ENCODE measurements at regions not wholly inside any gene's neighbourhood (a gene's known extent, or its start where the extent isn't known, plus 50 kb on each side); places are given as distances from the start of the nearest gene placed in this dataset.

DNA sequence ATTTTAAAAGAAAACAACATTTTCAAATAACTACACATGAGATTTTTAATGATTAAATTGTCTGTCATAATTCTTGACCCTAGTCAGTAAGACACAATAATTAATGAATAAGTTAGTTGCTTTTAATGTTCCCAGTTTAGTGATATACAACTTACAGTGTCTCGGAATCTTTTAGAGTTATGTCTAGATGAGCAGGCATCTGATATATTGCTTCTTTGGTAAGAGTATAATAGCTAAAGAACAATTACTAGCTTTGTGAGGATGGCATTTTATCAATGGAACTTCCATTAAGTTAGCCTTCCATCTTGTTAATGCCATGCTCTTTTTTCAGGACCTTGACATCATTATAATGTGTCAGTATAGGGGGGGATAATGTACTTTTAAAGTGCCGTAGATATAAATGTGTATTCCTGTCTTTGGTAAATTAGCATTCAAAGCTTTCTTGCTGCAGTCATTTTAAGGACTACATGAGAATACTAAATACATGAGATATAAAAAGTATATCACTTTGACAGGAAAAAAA, 425.1 kb downstream of the PDHA2 start:
- Histone ChIP-seq H3K4me3 (no peak overlapping the region), H3K27ac (no peak overlapping the region)
- TF ChIP-seq, protein P1, sequence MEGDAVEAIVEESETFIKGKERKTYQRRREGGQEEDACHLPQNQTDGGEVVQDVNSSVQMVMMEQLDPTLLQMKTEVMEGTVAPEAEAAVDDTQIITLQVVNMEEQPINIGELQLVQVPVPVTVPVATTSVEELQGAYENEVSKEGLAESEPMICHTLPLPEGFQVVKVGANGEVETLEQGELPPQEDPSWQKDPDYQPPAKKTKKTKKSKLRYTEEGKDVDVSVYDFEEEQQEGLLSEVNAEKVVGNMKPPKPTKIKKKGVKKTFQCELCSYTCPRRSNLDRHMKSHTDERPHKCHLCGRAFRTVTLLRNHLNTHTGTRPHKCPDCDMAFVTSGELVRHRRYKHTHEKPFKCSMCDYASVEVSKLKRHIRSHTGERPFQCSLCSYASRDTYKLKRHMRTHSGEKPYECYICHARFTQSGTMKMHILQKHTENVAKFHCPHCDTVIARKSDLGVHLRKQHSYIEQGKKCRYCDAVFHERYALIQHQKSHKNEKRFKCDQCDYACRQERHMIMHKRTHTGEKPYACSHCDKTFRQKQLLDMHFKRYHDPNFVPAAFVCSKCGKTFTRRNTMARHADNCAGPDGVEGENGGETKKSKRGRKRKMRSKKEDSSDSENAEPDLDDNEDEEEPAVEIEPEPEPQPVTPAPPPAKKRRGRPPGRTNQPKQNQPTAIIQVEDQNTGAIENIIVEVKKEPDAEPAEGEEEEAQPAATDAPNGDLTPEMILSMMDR (IDR thresholded peaks at IDR 0.05), result no peak
- DNase-seq (ENCODE audit: low spot score), result no peak

DNA sequence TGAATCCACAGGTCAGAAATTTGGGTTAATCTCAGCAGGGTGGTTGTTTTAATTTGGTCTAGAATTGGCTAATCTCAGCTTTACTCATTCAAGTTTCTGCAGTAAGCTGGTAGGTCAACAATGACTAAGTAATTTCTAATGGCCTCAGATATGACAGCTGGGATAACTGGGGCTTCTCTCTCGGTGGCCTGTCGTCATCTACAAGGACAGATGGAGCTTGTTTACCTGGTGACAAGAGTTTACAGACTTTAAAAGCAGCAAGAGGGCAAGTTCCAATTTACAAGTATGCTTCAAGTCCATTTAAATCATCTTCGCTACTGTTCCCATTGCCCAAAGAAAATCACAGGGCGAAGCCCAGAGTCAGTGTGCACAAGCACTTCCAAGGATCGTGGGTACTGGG, 453.9 kb downstream of the PDHA2 start:
- TF ChIP-seq, protein P1 (IDR thresholded peaks at IDR 0.05), result no peak
- Histone ChIP-seq H3K4me3 (no peak overlapping the region), H3K27ac (no peak overlapping the region)
- DNase-seq (ENCODE audit: low spot score), result no peak

DNA sequence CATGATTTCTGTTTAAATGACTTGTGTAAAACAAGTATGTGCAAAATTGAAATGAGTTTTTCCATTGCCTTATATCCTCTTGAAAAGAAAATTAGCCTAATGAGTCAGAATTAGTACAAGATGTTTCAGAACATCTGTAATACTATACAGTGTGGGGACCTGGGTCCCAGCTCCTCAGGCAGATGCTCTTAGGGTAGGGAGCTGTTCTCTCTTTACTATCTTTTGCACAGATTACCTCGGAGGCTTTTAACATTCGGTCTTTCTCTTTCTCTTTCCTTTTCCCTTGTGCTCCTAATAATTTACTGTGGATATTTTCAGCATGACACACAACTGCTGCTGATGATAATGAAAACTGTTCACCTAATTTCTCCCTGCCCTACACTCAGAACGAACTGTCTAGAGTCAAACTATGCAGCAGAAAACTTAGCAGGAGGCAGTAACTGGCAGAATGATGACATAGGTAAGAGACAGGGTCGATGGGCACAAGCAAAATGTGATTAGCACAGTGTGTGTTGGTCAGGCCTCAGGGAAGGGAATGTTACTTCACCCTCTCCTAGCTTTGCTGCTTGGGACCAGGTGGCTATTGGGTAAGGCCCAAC, 455.3 kb downstream of the PDHA2 start:
- DNase-seq (ENCODE audit: low spot score), result no peak
- Histone ChIP-seq H3K4me3 (no peak overlapping the region), H3K27ac (no peak overlapping the region)
- TF ChIP-seq, protein P1 (IDR thresholded peaks at IDR 0.05), result no peak

DNA sequence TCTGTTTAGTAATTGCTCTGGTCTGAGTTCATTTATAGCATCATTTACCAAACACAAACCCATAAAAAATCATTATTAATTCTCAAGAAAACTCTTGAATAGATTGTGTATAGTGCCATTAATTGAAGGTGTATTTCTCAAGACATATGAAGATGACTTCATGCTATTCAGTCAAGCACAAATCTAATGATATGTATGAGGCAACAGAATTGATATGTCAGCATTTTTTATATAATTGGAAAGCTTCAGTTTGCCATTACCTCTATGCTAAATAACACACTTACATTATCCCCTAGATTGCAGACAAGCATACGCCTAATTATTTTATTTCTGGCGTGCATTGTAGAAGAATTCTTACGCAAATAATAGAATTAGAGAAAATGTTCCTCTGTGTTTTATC, 461.8 kb downstream of the PDHA2 start:
- Histone ChIP-seq H3K27ac (no peak overlapping the region), H3K4me3 (no peak overlapping the region)
- DNase-seq (ENCODE audit: low spot score), result no peak
- TF ChIP-seq, protein P1 (IDR thresholded peaks at IDR 0.05), result no peak

DNA sequence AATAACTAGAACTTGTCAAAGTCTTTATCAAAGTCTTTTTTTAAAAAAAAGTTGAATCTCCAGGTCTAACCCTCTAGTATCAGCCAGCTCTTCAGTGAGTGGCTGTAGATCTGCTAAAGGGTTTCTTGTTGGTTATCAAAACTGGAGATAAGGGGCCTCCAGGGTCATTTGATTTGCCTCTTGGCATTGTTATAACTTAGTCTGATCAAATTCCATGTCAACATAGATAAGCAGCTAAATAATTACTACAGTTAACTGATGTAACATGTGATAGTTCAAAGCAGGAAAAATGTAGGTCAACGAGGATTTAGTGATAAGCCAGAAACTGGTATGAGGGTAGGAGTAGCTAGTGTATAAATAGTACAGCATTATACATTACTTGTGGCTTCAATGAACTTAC, 465.1 kb downstream of the PDHA2 start:
- TF ChIP-seq, protein P1 (IDR thresholded peaks at IDR 0.05), result no peak
- Histone ChIP-seq H3K4me3 (no peak overlapping the region), H3K27ac (no peak overlapping the region)
- DNase-seq (ENCODE audit: low spot score), result no peak

DNA sequence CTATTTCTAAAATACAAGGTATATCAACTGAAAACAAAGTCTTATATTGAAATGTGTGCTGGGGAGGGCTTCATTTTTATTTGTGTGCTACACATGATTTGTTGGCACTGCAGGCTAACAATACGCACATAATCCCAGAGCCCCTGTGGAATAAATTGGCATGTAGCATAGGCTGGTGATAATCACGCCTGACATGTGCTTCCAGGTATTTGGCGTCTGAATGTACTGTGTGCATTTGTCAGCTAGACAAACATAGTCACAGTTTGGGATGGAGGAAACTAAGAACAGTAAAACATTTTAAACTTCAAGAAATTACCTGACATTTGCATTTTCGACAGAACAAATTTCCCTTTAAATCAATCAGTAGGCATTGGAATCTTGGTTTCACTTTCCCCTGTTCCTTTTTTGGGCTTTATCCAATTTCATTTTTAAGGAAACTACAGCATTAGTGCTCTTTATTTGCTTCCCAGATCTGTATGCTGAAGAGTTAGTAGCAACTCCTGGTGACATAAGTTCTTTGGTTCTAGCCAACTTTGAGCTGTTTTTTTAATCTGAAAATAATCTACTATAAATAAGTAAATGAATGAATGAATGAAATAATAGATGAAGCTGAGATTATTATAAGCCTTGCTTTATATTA, 472.3 kb downstream of the PDHA2 start:
- no peak overlapping the region for H3K27ac ChIP-seq
- no peak for DNase-seq (ENCODE audit: low spot score)
- TF ChIP-seq, protein P1 (IDR thresholded peaks at IDR 0.05), result no peak
- H3K4me3 ChIP-seq, result peak overlapping the region; percentile 58

DNA sequence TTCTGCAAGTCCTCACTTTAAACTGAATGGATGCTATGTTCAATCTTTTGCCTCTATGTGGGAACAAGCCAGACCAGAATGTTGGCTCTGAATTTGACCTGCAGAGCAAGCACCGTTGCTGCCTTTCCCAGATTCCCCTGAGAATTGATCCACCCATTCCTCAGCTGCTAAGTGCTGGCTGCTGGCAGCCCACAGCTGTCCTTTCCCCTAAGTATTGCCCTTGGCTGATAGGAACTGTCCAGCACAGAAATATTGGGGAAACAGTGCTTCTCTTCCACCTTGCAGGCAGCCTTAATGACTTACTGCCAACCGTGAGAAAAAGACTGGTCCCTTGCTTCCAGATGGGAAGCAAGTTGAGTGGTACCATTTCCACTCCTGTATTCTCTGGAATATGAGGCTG, 475.9 kb downstream of the PDHA2 start:
- no peak for DNase-seq (ENCODE audit: low spot score)
- TF ChIP-seq, protein P1 (IDR thresholded peaks at IDR 0.05), result no peak

More for the DNA sequence above, 475.9 kb downstream of the PDHA2 start:
- H3K4me3 ChIP-seq, result no peak overlapping the region
- H3K27ac ChIP-seq, result no peak overlapping the region

Data from coronary artery (tissue), 2 donors.